Lower leg skin (tissue), 4 donors: ENCODE measurements at regions not wholly inside any gene's neighbourhood (a gene's known extent, or its start where the extent isn't known, plus 50 kb on each side); places are given as distances from the start of the nearest gene placed in this dataset.

Experiments used
- DNase-seq, 2 donors: peaks; one replicate each; pipeline ENCODE4 v3.0.0-alpha.2; 2019; ENCODE audit warnings: low spot score in 2 of 2
- H3K4me3 ChIP-seq: fragments of 200-600 bp; sonication (generic); 2 replicates; pipeline ENCODE4 v1.5.1; 2017; ENCODE audit warnings: mild to moderate bottlenecking, low read depth; ENCODE audit not compliant: poor library complexity, severe bottlenecking
- POLR2A ChIP-seq, 2 donors: fragments of 450-650 bp; IDR thresholded peaks; one replicate each; pipeline ENCODE4 v1.6.1; 2016 to 2017; ENCODE audit warnings: antibody characterized with exemption in 2 of 2, mild to moderate bottlenecking in 1 of 2, moderate library complexity in 1 of 2
- WGBS, 2 donors: methylation state at CpG; one replicate each; pipeline ENCODE4 v1.1.5; 2018; 5-methylcytosine and 5-hydroxymethylcytosine counted together
- intact Hi-C: fragments of 100-400 bp; cut with DNase I; formaldehyde crosslinking; loops from one replicate; pipeline ENCODE4 v1.15.0; 2023; ENCODE audit warnings: low total_unique reads
- TF ChIP-seq, protein P1 (sequence below), 3 donors: fragments of 450-650 bp; IDR thresholded peaks; one replicate each; pipeline ENCODE4 v1.5.1; 2016; ENCODE audit warnings: antibody characterized with exemption in 3 of 3, mild to moderate bottlenecking in 3 of 3, moderate library complexity in 2 of 3

DNA sequence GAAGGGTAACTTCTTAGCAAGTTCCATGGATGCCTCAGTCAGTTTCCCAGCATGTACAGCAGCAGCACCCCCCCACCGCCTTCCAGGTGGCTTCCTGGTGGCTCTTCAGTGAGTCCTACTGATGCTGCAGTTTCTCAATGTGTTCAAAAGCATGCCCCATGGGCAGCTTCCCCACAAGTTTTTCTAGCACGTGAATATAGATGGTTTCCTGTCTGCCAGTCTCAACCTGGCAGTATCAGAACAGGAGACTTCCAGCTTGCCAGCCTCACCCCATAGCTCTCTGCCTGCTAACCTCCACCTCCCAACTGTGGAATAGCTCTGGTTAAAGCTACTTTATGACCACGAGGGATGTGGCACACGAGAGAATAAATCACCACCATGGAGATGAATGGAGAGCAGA, 188.3 kb upstream of the SLCO3A1 start:
- TF ChIP-seq, protein P1, sequence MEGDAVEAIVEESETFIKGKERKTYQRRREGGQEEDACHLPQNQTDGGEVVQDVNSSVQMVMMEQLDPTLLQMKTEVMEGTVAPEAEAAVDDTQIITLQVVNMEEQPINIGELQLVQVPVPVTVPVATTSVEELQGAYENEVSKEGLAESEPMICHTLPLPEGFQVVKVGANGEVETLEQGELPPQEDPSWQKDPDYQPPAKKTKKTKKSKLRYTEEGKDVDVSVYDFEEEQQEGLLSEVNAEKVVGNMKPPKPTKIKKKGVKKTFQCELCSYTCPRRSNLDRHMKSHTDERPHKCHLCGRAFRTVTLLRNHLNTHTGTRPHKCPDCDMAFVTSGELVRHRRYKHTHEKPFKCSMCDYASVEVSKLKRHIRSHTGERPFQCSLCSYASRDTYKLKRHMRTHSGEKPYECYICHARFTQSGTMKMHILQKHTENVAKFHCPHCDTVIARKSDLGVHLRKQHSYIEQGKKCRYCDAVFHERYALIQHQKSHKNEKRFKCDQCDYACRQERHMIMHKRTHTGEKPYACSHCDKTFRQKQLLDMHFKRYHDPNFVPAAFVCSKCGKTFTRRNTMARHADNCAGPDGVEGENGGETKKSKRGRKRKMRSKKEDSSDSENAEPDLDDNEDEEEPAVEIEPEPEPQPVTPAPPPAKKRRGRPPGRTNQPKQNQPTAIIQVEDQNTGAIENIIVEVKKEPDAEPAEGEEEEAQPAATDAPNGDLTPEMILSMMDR (IDR thresholded peaks at IDR 0.05) = no peak
- TF ChIP-seq POLR2A (IDR thresholded peaks at IDR 0.05) = no peak
- WGBS, 2 donors = 52 to 65% methylated on average over 4 of the region's 4 CpGs
- H3K4me3 ChIP-seq = no peak overlapping the region
- intact Hi-C loops = no loop called here
- DNase-seq = no peak

DNA sequence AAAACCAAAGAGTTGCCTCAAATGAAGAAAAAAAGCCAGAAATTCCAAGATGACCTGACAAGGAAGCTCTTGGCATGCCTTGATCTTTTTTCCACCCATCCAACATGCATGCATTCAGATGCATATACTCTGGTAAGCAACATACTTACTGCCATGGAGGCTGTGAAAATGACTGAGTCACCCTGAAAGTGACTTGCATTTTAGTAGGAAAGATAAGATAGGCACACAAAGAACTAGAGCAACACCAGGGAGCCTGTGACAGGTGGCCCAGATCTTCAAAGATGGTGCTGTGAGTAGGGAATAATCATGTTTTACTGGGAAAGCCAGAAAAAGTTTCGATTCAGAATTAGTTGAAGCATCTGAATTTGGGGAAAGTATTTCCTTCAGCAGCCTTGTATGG, 185.1 kb upstream of the SLCO3A1 start:
- H3K4me3 ChIP-seq = no peak overlapping the region
- TF ChIP-seq POLR2A (IDR thresholded peaks at IDR 0.05) = no peak
- TF ChIP-seq, protein P1 (IDR thresholded peaks at IDR 0.05) = no peak
- WGBS, 2 donors = 86 to 91% methylated on average over 1 of the region's 1 CpG
- DNase-seq = no peak
- intact Hi-C loops = no loop called here

DNA sequence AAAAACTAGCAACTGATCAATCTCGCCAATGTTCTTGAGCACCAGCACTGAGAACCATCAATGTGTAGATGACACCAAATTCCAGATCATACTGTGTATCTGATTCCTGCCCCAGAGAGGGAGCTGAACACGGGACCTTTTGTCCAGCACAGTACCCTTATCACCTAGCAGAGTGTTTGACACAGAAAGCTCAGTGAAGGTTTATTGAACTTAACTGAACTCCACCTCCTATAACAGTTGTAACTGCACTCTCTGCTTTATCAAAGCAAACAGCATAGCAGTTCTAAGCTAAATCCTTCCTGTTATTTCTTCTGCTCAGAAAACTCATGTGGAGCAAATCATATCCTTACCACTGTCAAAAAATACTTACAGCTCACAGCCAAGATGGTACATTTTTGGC, 183.4 kb upstream of the SLCO3A1 start:
- 83 to 92% methylated on average over 2 of the region's 2 CpGs for WGBS, 2 donors
- TF ChIP-seq POLR2A (IDR thresholded peaks at IDR 0.05) = no peak
- TF ChIP-seq, protein P1 (IDR thresholded peaks at IDR 0.05) = no peak
- no peak overlapping the region for H3K4me3 ChIP-seq
- intact Hi-C loops = no loop called here
- DNase-seq = no peak

DNA sequence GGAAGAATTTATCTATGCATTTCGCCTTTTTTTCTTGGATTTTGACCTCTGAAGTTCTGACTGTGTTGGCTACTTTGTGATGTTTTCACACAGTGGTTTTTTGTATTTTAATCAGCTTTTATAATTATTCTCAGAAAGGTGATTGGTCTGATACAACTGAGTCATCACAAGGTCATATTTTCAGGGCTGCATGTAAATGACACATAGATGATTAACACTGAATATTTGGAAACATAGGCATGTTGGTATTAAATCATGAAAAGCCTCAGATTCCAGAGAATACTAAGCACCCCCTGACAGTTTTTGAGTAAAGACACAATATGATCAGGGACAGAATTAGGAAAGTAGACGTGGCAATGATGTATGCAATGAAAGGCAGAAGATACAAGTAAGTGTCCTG, 175.5 kb upstream of the SLCO3A1 start:
- 65 to 77% methylated on average over 2 of the region's 2 CpGs for WGBS, 2 donors
- TF ChIP-seq, protein P1 (IDR thresholded peaks at IDR 0.05) = no peak
- no peak for TF ChIP-seq POLR2A (IDR thresholded peaks at IDR 0.05)
- no peak overlapping the region for H3K4me3 ChIP-seq
- intact Hi-C loops = no loop called here
- DNase-seq = no peak

DNA sequence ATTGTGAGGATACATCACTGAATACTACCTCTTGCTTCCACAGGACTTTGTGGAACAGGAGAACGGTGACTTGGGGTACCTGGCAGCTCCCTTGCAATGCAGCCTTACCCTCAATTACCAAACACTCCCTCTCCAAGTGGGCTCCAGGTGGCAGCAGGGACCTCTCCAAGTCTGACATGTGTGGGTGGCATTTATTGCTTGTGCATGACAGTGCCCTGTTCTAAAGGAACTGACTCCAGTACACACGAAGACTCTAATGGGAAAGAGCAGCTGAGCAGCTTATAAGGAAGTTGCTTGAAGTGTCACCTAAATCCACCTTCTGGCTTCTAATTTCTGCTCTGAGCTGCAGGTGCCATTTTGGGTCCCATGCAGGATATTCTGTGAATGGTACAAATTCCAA, 174.1 kb upstream of the SLCO3A1 start:
- no peak for DNase-seq
- TF ChIP-seq, protein P1 (IDR thresholded peaks at IDR 0.05) = no peak
- TF ChIP-seq POLR2A (IDR thresholded peaks at IDR 0.05) = no peak
- no peak overlapping the region for H3K4me3 ChIP-seq
- 72 to 73% methylated on average over 2 of the region's 2 CpGs for WGBS, 2 donors
- intact Hi-C loops = no loop called here

DNA sequence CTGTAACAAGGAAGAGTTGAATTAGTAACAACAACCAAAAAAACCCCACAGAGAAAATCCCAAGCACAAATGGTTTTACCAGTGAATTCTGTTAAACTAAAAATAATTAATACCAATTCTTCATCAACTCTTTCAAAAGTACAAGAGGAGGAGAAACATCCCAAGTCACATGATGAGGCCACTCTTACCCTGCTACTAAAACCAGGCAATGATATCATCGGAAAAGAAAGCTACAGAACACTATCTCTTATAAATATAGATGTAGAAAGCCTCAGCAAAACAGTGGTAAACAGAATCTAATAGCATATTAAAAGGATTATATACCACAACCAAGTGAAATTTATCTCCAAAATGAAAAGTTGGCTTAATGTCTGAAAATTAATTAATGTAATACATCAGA, 168.1 kb upstream of the SLCO3A1 start:
- TF ChIP-seq POLR2A (IDR thresholded peaks at IDR 0.05) = no peak
- TF ChIP-seq, protein P1 (IDR thresholded peaks at IDR 0.05) = no peak
- intact Hi-C loops = no loop called here
- 85 to 87% methylated on average over 1 of the region's 1 CpG for WGBS, 2 donors
- H3K4me3 ChIP-seq = no peak overlapping the region
- no peak for DNase-seq
